Fibroblast of skin of abdomen (primary cell): ENCODE measurements at regions not wholly inside any gene's neighbourhood (a gene's known extent, or its start where the extent isn't known, plus 50 kb on each side); places are given as distances from the start of the nearest gene placed in this dataset.

ENCODE experiments used
- DNase-seq: peaks from one replicate; pipeline ENCODE4 v3.0.0-alpha.2; 2013

- peak; percentile 39 for DNase-seq
These were observed 166.8 kb upstream of the GRIK2 start for GRCh38 chr6:101226677-101227135.

DNA sequence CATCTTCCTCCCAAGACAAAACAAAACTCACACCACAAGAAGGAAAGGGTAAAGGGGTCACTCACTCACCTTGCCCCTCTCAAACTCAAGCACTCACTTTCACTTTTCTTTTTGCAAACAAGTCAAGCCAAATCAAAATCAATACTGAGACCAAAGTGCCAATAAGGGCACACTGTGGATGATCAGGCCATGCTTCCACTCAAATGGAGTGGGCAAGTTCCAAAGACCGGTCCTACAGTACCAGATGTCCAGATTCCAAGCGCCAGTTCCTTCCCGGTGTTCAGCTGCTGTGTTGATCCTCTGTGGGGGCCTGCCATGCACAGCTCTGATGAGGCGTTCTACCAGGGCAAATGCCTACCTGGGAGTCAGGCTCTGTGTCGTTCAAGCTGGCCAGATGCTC lies 162.6 kb upstream of the GRIK2 start:
- DNase-seq = no peak

- no peak for DNase-seq
These were observed 161.8 kb upstream of the GRIK2 start for GRCh38 chr6:101231606-101232235.

DNA sequence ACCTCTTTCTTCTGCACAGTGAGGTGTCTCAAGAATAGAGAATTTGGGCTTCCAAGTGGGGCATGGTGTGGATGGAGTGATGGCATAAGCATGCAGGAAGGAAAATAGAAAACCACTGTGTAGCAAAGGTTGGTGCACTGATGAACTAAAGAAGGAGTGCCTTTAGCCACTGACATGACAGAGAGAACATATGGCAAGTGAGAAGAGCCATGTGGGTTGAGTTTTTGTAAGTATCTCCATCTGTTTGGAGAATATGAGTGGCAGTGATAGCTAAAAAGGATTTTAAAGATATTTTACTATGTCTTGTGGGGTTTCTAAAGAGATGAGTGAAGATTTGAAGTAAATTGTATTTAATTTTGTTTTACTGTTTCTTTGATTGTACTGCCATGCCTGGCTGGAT lies 160.5 kb upstream of the GRIK2 start:
- no peak for DNase-seq

DNA sequence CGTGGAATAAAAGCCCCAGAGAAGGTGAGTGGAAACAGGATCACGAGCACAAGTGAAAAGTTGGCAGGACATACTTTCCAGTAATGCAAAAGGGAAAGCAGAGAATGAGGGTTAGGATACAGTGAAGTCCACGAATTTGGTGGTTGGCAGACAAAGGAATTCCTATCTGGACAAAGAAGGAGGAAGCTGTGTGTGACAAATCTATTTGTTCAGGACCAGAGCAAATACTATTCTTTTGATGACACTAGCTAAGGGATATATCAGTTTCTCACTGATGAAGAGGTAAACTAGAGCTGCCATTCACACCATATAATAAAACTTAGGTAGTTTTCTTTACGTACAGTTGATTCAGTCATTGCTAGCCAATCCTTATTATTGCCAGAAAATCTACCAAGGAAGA lies 156.8 kb upstream of the GRIK2 start:
- no peak for DNase-seq

DNA sequence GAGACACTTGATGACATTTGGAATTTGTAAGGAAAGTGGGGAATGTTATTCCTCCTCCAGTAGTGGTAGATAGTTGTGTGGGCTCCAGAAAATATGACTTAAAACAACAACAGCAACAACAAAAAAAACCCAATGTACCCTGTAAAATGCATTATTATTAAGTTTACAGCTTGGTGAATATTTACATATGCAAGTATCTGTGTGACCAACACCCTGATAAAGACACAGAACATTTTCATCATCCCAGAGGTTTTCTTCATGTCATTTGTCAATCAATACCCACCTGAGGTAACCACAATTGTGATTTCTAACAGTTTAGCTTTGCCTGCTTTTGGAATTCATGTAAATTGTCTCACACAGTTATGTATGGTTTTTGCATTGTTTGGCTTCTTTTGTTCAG lies 152.1 kb upstream of the GRIK2 start:
- no peak for DNase-seq

DNA sequence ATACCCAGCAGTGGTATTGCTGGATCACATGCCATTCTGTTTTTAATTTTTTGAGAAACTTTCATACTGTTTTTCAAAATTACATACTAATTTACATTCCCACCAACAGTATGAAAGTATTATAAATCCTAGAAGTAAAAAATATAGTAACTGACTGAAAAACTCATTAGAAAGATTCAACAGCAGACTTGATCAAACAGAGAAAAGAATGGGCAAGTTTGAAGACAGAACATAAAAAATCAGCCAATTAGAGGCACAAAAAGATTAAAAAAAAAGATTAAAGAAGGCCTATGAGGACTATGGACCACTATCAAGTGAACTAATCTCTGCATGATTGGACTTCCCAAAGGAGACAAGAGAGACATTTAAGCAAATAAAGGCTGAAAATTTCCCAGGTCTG lies 144.0 kb upstream of the GRIK2 start:
- no peak for DNase-seq

DNA sequence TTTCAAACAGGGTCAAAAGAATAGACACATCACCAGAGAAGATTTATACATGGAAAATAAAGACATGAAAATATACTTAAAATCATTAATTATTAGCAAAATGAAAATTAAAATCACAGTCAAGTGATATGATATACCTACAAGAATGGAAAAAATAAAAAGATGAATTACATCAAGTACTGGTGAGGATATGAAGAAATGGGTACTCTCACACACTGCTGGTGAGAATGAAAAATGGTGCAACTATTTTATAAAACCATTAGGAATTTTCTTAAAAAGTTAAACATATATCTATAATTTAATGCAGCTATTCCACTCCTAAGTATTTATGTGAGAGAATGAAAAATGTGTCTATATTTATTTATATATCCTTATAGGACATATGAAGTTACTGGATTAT lies 136.3 kb upstream of the GRIK2 start:
- no peak for DNase-seq

GRCh38 chr6:101259505-101259904 lies 134.0 kb upstream of the GRIK2 start:
- no peak for DNase-seq

DNA sequence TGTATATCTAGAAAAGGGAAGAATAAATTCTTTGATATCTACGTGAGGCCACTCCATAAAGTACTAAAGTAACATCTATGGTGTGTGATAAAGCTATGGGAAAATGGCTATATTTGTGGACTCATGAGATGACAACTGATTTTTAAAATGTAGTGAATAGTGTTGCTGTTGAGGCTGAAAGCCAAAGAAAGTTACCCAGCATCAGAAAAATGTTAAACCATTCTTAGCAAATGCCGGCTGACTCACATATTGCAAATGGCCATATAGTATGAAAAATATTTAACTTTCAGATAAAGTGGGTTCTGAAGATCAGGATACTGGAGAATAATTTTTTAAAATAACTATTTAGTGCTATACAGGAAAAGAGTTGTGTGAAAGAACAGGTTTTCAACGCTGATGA lies 129.9 kb upstream of the GRIK2 start:
- DNase-seq = peak; percentile 4

- no peak for DNase-seq
These were observed 127.4 kb upstream of the GRIK2 start for GRCh38 chr6:101266063-101266462.

DNA sequence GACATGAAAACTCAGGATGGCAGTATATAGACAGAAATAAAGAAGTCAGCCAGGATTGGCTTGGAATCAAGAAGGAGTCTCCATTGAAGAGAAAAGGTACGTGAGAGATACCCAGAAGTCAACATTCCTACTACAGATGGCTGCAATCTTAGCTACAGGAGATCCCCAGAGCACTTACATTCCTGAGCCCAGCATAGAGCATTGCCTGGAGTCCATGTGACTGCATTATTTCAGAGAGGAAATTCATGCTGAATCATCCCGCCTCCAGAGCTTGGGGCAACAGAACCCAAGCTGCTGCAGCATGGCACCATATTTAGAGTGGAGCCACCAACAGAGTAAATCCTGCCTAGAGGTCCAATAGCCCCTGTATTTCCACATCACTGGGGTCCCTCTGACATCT lies 125.0 kb upstream of the GRIK2 start:
- DNase-seq = peak; percentile 26

GRCh38 chr6:101275251-101275650 lies 118.3 kb upstream of the GRIK2 start:
- DNase-seq = no peak

DNA sequence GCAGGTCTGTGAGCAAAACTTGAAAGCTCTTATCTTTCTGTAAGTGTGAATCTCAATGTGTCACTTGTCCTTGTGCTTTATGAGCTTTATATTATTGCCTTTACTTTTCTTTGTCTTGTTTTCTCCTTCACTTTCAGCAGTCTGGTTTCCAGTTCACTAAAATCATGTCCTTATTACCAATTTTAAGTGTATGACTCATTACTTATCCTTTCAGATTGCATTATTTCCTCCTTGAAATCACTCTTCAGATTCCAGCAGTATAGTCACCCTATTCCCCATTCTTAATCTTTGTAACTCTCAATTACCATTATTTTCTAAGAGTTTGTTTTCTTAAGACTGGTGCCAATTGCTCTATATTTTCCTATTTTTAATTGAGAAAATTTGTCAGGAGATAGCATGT lies 117.4 kb upstream of the GRIK2 start:
- DNase-seq = peak; percentile 19

- no peak for DNase-seq
These were observed 114.1 kb upstream of the GRIK2 start for GRCh38 chr6:101279410-101279809.

DNA sequence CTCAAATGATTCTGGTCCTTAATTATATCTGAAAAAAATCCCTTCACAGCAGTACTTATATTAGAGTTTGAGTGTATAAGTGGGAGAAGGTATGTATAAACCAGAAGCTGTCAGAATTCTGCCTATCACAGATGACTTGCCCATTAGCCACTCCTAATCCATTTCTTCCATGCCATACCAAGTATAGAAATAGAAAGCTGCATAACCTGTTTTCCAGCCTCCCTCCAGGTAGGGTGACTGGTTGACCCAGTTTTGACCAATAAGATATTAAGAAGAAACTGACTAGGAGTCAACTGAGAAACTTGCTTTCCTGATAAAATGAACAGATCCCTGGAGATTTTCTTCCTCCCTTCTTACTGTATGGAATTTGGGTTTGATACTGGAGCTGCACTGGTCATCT lies 112.2 kb upstream of the GRIK2 start:
- no peak for DNase-seq

GRCh38 chr6:101284131-101284530 lies 109.4 kb upstream of the GRIK2 start:
- no peak for DNase-seq

DNA sequence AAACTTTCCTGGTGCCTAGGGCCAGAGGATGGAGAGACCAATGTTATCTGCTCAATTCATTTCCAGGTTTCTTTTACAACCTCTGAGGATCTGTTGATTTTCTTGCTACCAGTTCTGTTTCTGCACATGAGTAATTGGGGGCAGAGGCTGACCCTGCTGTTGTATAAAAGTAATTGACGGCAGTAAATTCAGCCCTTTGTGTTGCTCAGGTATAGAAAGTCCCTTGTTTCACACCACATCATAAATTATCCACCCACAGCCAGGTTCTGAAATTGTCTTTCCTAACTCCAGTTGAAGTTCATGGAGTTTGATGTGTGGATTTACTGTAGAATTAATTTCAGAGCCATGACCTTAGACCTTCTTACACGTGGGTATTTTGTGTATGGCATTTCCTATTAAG lies 107.4 kb upstream of the GRIK2 start:
- DNase-seq = no peak

DNA sequence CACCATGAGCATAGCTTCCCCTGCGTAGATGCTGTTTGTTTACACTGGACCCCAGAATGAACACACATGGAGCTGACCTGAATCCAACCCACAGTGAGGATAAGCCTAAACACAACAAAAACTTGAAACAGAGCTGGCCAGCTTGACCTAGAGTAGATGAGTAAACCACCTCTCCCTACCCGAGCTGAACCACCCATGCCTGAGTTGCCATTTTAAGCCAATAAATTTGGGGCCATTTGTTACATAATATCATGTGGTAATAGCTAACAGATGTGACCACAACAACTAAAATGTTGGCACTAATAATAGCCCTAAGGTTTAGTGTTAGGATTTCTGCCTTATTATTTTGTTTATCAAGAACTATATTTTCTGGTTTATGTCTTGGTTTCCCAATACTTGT lies 103.2 kb upstream of the GRIK2 start:
- DNase-seq = no peak

DNA sequence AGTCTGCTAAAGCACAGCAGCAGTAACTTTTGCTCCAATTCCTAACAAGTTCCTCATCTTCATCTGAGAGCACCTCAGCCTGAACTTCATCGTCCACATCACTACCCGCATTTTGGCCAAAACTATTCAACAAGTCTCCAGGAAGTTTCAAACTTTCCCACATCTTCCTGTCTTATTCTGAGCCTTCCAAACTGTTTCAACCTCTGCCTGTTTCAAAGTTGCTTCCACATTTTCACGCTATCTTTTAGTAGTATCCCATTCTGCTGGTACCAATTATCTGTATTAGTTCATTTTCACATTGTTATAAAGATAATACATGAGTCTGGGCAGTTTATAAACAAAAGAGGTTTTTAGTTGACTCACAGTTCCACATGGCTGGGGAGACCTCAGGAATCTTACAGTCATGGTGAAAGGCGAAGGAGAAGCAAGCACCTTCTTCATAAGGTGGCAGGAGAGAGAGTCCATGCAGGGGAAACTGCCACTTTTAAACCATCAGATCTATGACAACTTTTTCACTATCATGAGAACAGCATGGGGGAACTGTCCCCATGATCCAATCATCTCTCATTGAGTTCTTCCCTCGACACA lies 99.4 kb upstream of the GRIK2 start:
- DNase-seq = peak; percentile 10

DNA sequence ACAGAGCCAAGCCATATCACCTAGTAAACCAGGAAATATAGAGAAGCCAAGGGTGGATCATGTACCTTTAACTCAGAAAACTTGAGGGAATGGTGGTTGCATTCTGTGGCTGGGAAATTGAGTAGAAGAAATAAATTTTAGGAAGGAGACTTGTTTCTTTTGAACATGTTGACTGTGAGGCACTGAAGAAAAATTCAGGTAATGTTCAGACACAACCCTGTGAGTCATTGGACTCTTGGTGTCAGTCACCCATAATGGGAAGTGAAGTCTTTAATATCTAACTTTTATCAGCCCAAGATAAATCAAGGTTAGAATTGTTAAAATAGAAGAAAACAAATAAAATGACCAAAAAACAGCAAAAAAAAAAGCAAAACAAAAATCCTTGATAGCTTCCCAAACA lies 98.8 kb upstream of the GRIK2 start:
- peak; percentile 52 for DNase-seq

- DNase-seq = peak; percentile 91
These were observed 97.1 kb upstream of the GRIK2 start for GRCh38 chr6:101296169-101296960.

DNA sequence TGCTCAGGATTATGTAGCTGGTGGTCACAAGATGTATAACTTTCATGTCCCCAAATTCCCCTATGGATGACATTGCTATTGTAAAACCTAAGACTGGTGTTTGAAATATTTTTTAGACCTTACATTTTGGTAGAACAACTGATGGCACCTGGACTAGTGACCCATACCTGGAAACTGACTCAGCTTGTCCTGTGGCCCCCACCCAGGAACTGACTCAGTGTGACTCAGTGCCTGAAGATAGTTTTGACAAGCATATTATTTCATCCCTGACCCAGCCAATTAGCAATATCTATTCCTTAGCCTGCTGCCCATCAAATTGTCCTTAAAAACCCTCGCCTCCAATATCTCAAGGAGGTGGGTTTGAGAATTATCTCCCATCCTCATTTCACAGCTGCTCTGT lies 90.9 kb upstream of the GRIK2 start:
- no peak for DNase-seq

DNA sequence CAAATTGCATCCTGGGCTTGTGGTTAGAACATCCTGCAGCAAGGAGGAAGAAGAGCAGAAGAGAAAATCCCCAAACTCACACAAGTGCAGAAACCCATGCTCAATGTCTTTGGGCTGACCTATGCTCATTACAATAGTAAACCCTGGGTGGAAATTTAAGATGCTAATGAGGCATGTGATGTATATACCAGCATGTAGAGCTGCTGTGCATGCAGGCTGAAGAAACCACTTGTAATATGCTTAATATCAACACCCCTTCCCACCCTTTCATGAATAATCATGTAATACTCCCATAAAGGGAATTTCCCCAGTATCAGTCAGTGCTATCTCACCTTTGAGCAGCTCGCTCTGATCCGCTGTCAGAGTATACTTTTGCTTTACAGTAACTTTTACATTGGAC lies 90.0 kb upstream of the GRIK2 start:
- DNase-seq = no peak
